ENCODE measurements at regions not wholly inside any gene's neighbourhood (a gene's known extent, or its start where the extent isn't known, plus 50 kb on each side); places are given as distances from the start of the nearest gene placed in this dataset.
A peak's percentile ranks its signal among the peaks of the same experiment; 100 is the strongest.
"Not testable (repeated sequence)": the region's sequence is repeated elsewhere in the genome, so short reads cannot be mapped to it uniquely, and the experiment has no call there.

DNA sequence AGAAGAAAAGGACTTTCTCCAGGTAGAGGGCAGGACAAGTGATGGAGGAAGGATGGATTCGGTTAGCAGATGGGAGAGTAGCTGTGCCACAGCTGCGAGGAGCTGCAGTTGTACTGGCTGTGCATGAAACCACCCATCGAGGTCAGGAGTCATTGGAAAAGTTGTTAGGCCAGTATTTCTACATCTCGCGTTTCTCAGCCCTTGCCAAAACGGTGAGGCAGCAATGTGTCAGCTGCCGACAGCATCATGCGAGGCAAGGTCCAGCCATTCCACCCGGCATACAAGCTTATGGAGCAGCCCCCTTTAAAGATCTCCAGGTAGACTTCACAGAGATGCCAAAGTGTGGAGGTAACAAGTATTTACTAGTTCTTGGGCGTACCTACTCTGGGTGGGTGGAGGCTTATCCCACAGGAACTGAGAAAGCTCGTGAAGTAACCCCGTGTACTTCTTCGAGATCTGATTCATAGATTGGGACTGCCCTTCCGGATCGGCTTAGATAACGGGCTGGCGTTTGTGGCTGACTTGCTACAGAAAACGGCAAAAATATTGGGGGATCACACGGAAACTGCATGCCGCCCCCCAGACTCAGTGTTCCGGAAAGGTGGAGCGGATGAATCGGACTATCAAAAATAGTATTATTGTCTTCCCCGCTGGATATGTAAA lies 105.0 kb upstream of the HMX1 start:
- not testable (repeated sequence) for DNase-seq (ENCODE audit: low read depth in 2 of 3, low spot score in 2 of 3)

DNA sequence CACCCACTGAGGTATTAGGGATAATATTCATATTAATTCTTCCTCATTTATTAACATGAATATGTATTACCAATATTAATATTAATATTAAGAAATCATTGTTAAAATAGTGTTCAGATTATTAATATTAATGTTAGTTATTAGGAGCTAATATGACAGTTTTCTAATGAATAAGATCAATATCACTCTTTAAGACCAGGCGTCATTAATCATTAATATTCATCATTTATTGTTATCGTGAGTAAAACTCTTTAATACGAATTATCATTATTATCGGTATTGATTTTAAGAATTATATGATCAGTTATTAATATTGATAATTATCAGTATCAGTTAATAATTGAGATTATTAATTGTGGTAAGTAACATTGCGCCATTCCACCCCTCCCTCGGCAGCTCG lies 101.0 kb upstream of the HMX1 start:
- DNase-seq (ENCODE audit: low read depth in 2 of 3, low spot score in 2 of 3): not testable (repeated sequence)

DNA sequence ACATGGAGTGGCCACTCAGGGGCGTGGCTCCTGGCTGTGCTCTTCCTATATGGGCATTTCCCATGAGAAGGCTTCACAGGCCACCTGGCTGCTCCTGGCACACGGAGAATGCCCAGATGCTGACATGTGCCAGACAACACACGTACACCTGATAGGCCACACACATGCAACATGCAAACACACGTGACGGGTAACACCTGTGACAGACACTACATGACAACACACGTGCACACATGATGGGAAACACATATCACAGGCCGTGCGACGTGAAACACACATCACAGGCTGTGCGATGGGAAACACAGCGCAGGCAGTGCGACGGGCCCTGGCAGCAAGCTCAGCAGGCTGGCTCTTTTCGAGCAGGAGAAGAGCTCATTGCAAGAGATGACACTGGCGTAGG lies 94.3 kb upstream of the HMX1 start:
- not testable (repeated sequence) for DNase-seq (ENCODE audit: low read depth in 2 of 3, low spot score in 2 of 3)

DNA sequence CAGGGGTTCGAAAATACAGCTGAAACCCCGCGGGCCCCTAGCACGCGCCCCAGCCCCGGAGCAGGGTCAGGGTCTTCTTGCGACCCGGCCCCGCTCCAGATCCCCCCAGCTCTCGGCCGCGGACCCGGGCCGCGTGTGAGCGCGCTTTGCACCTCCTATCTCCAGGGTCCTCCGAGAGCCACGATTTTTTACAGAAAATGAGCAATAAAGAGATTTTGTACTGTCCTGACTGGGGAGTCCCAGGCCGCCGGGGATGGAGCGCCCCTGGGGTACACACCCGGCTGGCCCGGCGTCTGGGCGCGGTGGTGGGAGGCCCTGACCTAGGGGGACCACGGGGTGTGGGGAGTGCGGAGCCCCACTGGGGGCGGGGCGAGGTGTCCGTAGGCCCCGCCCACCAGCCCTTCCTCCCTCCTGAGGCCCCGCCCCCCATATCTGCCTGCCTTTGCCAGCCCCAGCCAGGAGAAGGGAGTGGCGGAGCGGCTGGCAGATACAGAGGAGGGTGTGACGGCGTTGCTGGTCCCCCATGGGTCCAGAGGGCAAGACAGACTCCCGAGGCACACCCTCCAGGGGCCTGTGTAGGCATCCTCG lies 92.7 kb upstream of the HMX1 start:
- DNase-seq (ENCODE audit: low read depth in 2 of 3, low spot score in 2 of 3): not testable (repeated sequence)

DNA sequence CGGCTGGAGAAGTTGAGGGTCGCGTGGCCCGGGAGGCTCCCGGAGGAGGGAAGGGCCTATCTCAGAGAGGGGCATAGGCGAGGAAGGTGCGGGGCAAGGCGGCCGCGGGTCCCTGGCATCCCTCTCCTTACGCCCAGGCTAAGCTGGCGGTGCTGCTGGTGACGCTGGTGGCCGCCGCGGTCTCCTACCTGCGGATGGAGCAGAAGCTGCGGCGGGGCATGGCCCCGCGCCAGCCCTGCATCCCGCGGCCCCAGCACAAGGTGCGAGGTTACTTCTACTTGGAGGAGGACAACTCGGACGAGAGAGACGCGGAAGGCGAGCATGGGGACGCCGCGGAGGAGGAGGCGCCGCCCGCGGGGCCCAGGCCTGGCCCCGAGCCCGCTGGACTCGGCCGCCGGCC lies 91.9 kb upstream of the HMX1 start:
- not testable (repeated sequence) for DNase-seq (ENCODE audit: low read depth in 2 of 3, low spot score in 2 of 3)

DNA sequence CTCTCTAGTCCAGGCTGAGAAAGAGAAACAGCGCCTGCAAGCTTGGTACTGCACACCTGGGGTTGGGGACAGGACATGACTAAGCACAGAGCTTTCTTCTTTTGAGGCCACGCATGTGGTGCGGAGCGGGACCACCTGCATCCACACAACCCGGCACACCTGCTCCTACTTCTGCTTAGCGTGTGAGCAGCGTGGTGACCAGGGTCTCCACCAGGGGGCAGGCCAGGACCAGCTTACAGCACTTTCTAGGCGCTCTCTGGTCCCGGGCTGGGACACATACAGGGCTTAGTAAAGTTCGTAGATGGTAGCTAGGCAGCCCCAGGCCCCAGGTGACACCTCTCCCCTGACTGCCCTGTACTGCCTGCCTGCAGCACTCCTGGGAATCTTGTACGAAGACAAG lies 89.7 kb upstream of the HMX1 start:
- peak in 2 of 3 donors; percentile 60 to 75 for DNase-seq (ENCODE audit: low read depth in 2 of 3, low spot score in 2 of 3)

DNA sequence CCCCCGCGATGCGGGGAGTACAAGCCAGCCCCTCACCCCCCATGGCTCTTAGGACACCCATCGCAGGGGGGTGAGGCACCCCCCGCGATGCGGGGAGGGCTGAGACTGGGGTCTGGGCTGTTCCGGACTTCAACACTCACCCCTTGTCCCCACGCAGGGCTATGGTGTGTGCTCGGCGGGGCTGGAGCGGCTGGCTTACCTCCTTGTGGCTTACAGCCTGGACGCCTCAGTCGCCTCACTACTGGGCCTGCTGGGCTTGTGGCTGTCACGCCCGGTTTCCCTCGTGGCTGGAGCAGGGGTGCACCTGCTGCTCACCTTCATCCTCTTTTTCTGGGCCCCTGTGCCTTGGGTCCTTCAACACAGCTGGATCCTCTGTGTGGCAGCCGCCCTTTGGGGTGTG lies 87.8 kb upstream of the HMX1 start:
- not testable (repeated sequence) for DNase-seq (ENCODE audit: low read depth in 2 of 3, low spot score in 2 of 3)

DNA sequence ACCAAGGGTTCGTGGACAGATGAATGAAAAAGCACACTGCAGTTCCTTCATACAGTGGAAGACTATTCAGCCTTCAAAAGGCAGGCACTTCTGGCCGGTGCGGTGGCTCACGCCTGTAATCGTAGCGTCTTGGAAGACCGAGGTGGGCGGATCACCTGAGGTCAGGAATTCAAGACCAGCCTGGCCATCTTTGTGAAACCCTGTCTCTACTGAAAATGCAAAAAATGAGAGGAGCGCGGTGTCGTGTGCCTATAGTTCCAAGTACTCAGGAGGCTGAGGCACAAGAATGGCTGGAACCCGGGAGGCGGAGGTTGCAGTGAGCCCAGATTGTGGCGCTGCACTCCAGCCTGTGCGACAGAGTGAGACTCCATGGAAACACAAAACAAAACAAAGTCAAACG lies 82.4 kb upstream of the HMX1 start:
- DNase-seq (ENCODE audit: low read depth in 2 of 3, low spot score in 2 of 3): not testable (repeated sequence)

DNA sequence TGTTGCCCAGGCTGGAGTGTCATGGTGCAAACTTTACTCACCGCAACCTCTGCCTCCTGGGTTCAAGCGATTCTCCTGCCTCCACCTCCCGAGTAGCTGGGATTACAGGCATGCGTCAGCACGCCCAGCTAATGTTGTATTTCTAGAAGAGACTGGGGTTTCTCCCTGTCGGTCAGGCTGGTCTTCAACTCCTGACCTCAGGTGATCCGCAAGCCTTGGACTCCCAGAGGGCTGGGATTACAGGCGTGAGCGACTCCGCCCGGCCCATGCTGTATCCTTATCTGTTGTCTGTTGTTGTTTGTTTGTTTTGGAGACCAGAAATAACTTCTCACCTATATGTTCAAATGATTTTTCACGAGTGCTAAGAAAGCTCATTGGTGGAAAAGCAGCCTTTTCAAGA lies 81.2 kb upstream of the HMX1 start:
- DNase-seq (ENCODE audit: low read depth in 2 of 3, low spot score in 2 of 3): not testable (repeated sequence)

DNA sequence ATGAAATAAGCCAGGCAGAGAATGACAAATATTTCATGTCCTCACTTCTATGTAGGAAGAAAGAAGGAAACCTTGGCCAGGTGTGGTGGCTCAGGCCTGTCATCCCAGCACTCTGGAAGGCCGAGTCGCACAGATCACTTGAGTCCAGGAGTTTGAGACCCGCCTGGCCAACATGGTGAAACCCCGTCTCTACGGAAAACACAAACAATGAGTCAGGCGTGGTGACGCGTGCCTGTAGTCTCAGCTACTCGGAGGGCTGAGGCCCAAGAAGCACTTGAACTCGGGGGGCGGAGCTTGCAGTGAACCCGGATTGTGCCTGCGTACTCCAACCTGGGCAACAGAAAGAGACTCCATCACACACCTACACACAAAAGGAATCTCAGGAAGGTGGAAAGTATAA lies 80.5 kb upstream of the HMX1 start:
- not testable (repeated sequence) for DNase-seq (ENCODE audit: low read depth in 2 of 3, low spot score in 2 of 3)

DNA sequence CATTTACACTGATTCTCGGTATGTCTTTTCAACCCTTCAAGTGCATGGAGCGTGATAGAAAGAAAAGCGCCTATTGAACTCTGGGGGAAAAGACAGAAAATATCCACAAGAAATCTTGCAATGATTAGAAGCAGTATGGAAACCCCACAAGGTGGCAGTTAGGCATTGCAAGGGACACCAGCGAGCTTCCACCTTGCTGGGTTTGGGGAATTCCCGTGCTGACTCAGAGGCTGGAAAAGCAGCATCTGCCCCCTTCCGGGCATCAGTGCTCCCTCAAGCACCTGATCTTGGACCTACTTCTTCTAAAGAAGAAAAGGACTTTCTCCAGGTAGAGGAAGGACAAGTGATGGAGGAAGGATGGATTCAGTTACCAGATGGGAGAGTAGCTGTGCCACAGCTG lies 73.9 kb upstream of the HMX1 start:
- DNase-seq (ENCODE audit: low read depth in 2 of 3, low spot score in 2 of 3): not testable (repeated sequence)

DNA sequence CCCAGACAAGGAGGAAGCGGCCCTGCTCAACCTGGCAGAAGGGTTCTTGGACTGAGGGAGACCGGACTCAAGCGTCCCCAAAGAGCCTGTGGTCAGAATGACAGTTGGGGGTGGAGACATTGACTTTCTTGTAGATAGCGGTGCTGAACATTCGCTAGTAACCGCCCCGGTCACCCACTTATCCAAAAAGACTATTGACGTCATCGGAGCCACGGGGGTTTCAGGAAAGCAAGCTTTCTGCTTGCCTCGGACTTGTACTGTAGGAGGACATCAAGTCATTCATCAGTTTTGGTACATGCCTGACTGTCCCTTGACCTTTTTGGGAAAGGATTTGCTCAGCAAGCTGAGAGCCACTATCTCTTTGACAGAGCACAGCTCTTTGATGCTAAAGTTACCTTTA lies 71.7 kb upstream of the HMX1 start:
- DNase-seq (ENCODE audit: low read depth in 2 of 3, low spot score in 2 of 3): not testable (repeated sequence)

DNA sequence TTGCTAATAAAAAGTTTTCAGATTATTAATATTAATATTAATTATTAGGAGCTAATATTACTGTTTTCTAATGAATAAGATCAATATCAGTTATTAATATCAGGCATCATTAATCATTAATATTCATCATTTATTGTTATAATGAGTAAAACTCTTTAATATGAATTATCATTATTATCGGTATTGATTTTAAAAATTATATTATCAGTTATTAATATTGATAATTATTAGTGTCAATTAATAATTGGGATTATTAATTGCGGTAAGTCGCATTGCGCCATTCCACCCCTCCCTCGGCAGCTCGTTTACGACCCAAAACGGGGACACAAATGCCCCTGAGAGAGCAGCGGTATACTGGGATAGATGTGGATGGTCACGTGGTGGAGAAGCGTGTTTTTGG lies 70.4 kb upstream of the HMX1 start:
- not testable (repeated sequence) for DNase-seq (ENCODE audit: low read depth in 2 of 3, low spot score in 2 of 3)

DNA sequence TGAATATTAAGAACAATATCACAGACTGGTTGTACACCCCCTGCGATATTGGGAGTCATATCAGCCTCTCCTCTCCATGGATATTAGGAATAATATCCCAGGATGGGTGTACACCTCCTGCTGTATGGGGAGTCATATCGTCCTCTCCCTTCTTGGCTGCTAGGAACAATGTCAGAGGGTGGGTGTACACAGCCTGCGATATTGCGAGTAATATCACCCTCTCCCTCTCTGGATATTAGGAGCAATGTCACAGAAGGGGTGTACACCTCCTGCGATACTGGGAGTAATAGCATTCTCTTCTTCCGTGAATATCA lies 69.8 kb upstream of the HMX1 start:
- DNase-seq (ENCODE audit: low read depth in 2 of 3, low spot score in 2 of 3): not testable (repeated sequence)

DNA sequence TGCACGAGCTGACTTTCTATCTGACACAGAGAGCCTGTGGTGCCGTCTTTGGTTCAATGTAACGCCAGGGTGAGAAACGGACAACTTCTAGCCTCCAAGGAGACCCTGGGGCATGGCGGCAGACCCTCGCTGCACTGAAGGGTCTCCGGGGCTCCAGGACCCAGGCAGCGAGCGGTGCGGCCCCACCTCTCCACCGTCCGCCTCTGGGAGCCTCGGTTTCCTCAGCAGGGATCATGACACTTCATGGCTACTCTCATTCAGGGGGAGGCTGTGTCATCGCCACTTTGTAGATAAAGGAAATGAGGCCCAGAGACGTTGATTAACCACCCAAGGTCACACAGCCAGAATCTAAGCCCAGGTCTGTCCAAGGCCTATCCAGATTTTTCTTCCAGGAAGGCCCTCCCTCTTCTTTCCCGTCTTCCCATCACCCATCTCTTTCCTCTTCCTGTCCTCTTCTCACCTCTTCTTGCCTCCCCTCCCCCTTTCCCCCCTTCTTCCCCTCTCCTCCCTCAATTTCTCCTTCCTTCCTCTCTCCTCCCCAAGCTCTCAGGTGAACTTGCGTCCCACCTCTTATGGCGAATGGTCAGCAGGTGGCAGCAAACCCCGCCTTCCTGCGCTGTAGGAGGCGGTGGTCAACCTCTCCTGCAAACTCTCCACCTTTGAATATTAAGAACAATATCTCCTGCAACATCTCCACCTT lies 69.3 kb upstream of the HMX1 start:
- no peak for DNase-seq (ENCODE audit: low read depth in 2 of 3, low spot score in 2 of 3)

DNA sequence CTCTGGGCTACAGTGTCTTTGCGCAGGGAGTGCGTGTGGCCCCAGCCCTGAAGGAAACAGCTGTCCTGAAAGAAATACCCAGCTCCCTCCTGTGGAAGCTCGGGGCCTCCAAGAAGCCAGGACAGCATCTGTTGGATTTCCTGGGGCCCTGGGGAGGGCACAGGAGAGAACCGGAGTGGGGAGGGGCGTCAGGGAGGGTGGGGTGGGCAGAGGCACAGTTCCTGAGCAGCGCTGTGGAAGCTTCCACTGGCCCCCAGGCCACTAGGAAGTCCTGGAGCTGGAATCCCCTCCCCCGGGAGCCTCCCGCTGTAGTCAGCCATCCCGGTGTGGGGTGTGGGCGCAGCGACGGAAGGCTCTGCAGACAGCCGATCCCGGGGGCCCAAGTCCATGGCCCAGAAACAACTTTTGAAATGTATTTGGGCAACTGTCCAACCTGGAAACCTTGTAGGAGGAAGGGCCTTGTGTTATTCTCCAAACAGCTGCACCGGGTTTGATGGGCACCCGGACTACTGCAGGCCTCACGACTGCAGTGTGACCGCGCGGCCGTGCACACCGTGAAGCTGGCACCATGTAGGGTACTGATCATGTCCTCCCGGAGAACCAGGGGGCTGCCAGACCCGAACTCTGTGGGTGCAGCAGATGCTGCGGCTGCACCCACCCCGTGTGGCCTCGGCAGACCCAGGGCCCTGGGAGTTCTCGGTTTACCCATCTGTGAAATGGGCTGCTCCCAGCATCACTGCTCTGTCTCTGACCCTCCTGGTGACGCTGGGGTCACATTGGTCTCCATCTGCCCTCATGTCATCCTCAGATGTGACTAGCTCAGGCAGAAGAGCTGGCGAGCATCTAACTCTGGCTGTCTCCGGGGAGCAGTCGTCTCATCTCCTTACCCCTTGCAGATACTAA lies 68.5 kb upstream of the HMX1 start:
- no peak for DNase-seq (ENCODE audit: low read depth in 2 of 3, low spot score in 2 of 3)

DNA sequence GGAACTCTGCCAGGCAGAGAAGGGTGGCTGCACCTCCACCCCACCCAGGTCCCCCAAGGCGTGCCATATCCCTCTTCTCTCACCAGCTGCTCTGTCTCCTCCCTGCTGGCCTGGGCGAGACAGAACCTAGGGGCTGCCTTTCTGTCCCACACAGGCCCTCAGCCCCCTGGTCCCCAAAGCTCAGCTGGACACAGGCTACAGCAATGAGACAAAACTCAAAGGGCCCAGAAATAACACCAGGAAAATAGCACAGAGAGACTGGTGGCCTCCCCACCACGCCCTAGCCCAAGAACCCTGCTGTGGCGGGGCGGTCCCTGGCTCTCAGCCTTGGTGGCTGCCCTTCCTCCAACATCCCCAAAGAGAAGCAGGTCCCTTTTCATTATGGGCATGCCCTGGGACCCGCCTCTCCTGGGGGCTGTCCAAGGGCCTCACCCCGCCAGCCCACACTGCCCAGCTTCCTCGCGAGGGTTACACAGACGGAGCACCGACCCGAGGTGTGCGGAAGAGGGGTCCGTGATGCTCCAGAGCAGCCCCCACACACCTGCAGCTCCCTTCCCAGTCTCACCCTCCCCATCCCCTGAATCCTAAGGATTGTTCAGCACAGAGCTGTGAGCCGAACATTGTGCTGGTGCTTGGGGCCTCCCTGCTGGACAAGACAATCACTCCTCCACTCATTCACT lies 67.7 kb upstream of the HMX1 start:
- no peak for DNase-seq (ENCODE audit: low read depth in 2 of 3, low spot score in 2 of 3)

DNA sequence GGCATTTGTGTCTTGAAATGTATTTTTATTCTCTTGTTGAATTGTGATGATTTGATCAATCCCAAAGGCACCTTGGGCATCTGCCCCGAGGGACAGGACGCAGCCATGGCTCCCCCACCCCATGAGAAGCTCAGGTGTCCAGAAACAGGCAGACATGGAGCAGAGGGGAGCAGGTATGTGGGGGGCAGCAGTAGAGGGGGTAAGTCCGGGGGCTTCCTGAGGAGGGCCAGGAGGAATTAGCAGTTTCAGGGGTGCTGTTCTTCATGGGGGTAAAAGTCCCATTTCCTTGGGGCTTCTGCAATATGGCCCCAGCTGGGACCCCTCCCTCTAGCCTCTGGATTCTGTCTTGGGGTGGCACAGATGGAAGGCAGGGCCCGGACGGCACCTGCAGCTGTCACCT lies 67.0 kb upstream of the HMX1 start:
- no peak for DNase-seq (ENCODE audit: low read depth in 2 of 3, low spot score in 2 of 3)

DNA sequence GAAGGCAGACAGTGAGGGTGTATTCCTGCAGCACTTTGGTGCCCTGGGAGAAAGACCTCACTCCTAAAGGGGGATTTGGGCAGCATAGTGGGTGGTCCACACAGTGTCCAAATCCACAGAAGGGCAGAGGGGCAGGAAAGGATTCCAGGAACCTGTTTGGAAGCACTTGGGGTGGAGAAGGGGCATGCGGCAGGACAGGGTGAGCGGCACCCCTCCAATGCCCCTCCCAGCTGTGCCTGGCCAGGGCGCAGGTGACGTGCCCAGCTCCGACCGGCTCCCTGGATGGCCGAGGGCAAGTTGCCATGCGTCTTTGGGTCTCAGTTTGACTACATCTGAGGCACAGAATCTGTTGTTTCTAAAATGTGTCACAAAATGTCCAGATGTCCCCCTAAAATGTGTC lies 66.5 kb upstream of the HMX1 start:
- DNase-seq (ENCODE audit: low read depth in 2 of 3, low spot score in 2 of 3): no peak

DNA sequence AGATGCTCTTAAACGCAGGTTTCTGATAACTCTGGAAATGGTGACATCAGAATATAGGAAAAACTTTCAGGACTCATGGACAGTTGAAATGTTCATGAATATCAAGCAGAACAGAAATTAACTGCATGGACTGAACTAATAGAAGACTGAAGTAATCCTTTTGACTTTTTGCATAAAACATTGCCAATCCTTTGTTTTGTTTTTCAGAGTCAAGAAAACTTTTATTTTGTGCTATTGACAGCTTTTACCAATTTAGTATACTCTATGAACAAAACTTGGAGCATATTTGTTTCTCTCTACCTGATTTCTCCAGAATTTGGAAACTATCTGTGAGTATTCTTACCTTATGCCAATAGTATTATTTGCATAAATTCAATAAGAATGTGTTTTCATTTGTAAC lies 61.2 kb upstream of the HMX1 start:
- no peak for DNase-seq (ENCODE audit: low read depth in 2 of 3, low spot score in 2 of 3)

DNA sequence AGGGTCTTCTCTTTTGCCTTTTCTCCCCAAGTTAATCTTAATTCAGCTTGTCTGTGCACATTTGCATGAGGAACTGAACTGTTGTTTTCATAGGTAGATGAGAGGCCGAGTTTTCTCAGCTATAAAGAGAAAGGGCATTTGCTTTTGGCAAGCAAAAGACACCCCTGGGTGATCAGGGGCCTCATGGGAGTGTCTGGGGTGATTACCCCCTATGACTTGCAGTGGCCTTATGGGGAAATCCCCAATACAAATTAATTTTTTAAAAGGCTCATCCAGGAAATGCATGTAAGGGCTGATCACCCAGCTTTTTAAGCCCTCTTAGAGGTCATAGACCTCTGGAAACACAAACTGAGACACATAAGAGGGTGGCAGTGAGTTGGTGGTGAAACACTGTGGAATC lies 56.4 kb upstream of the HMX1 start:
- no peak for DNase-seq (ENCODE audit: low read depth in 2 of 3, low spot score in 2 of 3)
